ENCODE measurements at regions not wholly inside any gene's neighbourhood (a gene's known extent, or its start where the extent isn't known, plus 50 kb on each side); places are given as distances from the start of the nearest gene placed in this dataset.

GRCh38 chr4:154142664-154143063 is 348.9 kb downstream of the DCHS2 start:
- TF ChIP-seq, protein P1, sequence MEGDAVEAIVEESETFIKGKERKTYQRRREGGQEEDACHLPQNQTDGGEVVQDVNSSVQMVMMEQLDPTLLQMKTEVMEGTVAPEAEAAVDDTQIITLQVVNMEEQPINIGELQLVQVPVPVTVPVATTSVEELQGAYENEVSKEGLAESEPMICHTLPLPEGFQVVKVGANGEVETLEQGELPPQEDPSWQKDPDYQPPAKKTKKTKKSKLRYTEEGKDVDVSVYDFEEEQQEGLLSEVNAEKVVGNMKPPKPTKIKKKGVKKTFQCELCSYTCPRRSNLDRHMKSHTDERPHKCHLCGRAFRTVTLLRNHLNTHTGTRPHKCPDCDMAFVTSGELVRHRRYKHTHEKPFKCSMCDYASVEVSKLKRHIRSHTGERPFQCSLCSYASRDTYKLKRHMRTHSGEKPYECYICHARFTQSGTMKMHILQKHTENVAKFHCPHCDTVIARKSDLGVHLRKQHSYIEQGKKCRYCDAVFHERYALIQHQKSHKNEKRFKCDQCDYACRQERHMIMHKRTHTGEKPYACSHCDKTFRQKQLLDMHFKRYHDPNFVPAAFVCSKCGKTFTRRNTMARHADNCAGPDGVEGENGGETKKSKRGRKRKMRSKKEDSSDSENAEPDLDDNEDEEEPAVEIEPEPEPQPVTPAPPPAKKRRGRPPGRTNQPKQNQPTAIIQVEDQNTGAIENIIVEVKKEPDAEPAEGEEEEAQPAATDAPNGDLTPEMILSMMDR (IDR thresholded peaks at IDR 0.05) = no peak
- no peak for TF ChIP-seq POLR2A (IDR thresholded peaks at IDR 0.05)

Data from thyroid gland (tissue), 4 donors.